ENCODE measurements at regions not wholly inside any gene's neighbourhood (a gene's known extent, or its start where the extent isn't known, plus 50 kb on each side); places are given as distances from the start of the nearest gene placed in this dataset.

GRCh38 chr16:51759999-51760398 lies 608.9 kb upstream of the SALL1 start:
- Histone ChIP-seq H3K4me3 (ENCODE audit: low read depth in 1 of 2, low read length in 1 of 2) (no peak overlapping the region), H3K36me3 (no peaks in the 10 kb centered on the region), H3K9me3 (no peaks in the 10 kb centered on the region), H3K27ac (no peak overlapping the region), H3K27me3 (peaks cover 47% of the 10 kb centered on the region), H3K4me1 (ENCODE audit: control insufficient read depth in 1 of 2, insufficient read depth in 1 of 2, low read depth in 1 of 2, low read length in 1 of 2) (no peaks in the 10 kb centered on the region)
- TF ChIP-seq CTCF (IDR thresholded peaks at IDR 0.05): no peak

GRCh38 chr16:51759329-51759728 lies 608.3 kb upstream of the SALL1 start:
- H3K27me3 ChIP-seq: peaks cover 49% of the 10 kb centered on the region
- H3K36me3 ChIP-seq: no peaks in the 10 kb centered on the region
- no peaks in the 10 kb centered on the region for H3K4me1 ChIP-seq (ENCODE audit: control insufficient read depth in 1 of 2, insufficient read depth in 1 of 2, low read depth in 1 of 2, low read length in 1 of 2)
- no peak overlapping the region for H3K4me3 ChIP-seq (ENCODE audit: low read depth in 1 of 2, low read length in 1 of 2)
- no peak for TF ChIP-seq CTCF (IDR thresholded peaks at IDR 0.05)
- H3K27ac ChIP-seq: no peak overlapping the region
- no peaks in the 10 kb centered on the region for H3K9me3 ChIP-seq

- H3K4me1 ChIP-seq (ENCODE audit: control insufficient read depth in 1 of 2, insufficient read depth in 1 of 2, low read depth in 1 of 2, low read length in 1 of 2): no peaks in the 10 kb centered on the region
- TF ChIP-seq CTCF (IDR thresholded peaks at IDR 0.05): no peak
- no peaks in the 10 kb centered on the region for H3K36me3 ChIP-seq
- H3K9me3 ChIP-seq: no peaks in the 10 kb centered on the region
- H3K27me3 ChIP-seq: peaks cover 46% of the 10 kb centered on the region
- no peak overlapping the region for H3K27ac ChIP-seq
- H3K4me3 ChIP-seq (ENCODE audit: low read depth in 1 of 2, low read length in 1 of 2): no peak overlapping the region
Observed at GRCh38 chr16:51757921-51758479, 606.9 kb upstream of the SALL1 start.

GRCh38 chr16:51757505-51757904 lies 606.4 kb upstream of the SALL1 start:
- Histone ChIP-seq H3K4me3 (ENCODE audit: low read depth in 1 of 2, low read length in 1 of 2) (no peak overlapping the region), H3K36me3 (no peaks in the 10 kb centered on the region), H3K4me1 (ENCODE audit: control insufficient read depth in 1 of 2, insufficient read depth in 1 of 2, low read depth in 1 of 2, low read length in 1 of 2) (no peaks in the 10 kb centered on the region), H3K27me3 (peaks cover 41% of the 10 kb centered on the region), H3K27ac (no peak overlapping the region), H3K9me3 (no peaks in the 10 kb centered on the region)
- TF ChIP-seq CTCF (IDR thresholded peaks at IDR 0.05): no peak

GRCh38 chr16:51757124-51757470 lies 606.0 kb upstream of the SALL1 start:
- Histone ChIP-seq H3K36me3 (no peaks in the 10 kb centered on the region), H3K4me3 (ENCODE audit: low read depth in 1 of 2, low read length in 1 of 2) (no peak overlapping the region), H3K9me3 (no peaks in the 10 kb centered on the region), H3K27ac (no peak overlapping the region), H3K4me1 (ENCODE audit: control insufficient read depth in 1 of 2, insufficient read depth in 1 of 2, low read depth in 1 of 2, low read length in 1 of 2) (no peaks in the 10 kb centered on the region), H3K27me3 (peaks cover 36% of the 10 kb centered on the region)
- TF ChIP-seq CTCF (IDR thresholded peaks at IDR 0.05): no peak
